Tibial artery (tissue), 4 donors: ENCODE measurements at regions not wholly inside any gene's neighbourhood (a gene's known extent, or its start where the extent isn't known, plus 50 kb on each side); places are given as distances from the start of the nearest gene placed in this dataset.

Source experiments
- DNase-seq, 2 donors: peaks; one replicate each; pipeline ENCODE4 v3.0.0-alpha.2; 2019
- H3K27ac ChIP-seq, 2 donors: fragments of 200-600 bp; sonication (generic) in 1 of 2; 1 replicate in 1 of 2; 2 replicates in 1 of 2; pipeline ENCODE4 v1.5.1; 2018 to 2019; ENCODE audit warnings: mild to moderate bottlenecking in 1 of 2
- H3K27me3 ChIP-seq, 2 donors: fragments of 200-600 bp; sonication (generic) in 1 of 2; one replicate each; pipeline versions ENCODE4 v1.5.1 to v1.6.0; 2016 to 2019
- H3K36me3 ChIP-seq, 3 donors: fragments of 200-600 bp; sonication (generic) in 2 of 3; one replicate each; pipeline ENCODE4 v1.5.1; 2016 to 2019; ENCODE audit warnings: mild to moderate bottlenecking in 2 of 3
- H3K4me1 ChIP-seq, 4 donors: fragments of 200-600 bp; sonication (generic) in 2 of 4; 1 replicate in 3 of 4; 2 replicates in 1 of 4; pipeline ENCODE4 v1.5.1; 2016 to 2019
- H3K4me3 ChIP-seq, 2 donors: fragments of 200-600 bp; sonication (generic) in 1 of 2; 1 replicate in 1 of 2; 2 replicates in 1 of 2; pipeline ENCODE4 v1.5.1; 2018 to 2019; ENCODE audit warnings: mild to moderate bottlenecking in 2 of 2
- H3K9me3 ChIP-seq, 3 donors: fragments of 200-600 bp; sonication (generic) in 1 of 3; one replicate each; pipeline ENCODE4 v1.5.1; 2016 to 2019
- intact Hi-C: fragments of 100-400 bp; cut with DNase I; formaldehyde crosslinking; loops from one replicate; pipeline ENCODE4 v1.15.0; 2023; ENCODE audit warnings: low total_unique reads
- TF ChIP-seq, protein P1 (sequence below), 2 experiments: fragments of 200-600 bp in 1 of 2; fragments of 450-650 bp in 1 of 2; IDR thresholded peaks; one replicate each; pipeline ENCODE4 v1.5.1; 2017 to 2019; ENCODE audit warnings: antibody characterized with exemption in 2 of 2, mild to moderate bottlenecking in 1 of 2, moderate library complexity in 1 of 2

DNA sequence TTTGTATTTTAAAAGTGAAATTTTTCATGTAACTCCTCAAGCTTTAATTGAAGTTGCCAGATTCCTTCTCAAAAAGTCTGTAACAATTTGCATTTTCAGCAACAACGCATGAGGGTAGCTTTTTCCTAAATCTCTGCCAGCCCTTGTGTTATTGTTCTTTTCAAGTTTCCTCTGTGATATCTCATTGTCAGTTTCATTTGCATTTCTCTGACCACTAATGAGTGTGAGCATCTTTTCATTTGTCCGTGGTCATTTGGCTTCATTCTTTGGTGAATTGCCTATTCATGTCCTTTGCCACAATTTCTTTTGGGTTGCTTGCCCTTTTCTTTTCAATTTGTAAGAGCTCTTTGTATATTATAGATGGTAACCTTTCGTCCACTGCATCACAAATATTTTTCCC is 68.0 kb upstream of the NKD1 start:
- no peak overlapping the region for H3K27ac ChIP-seq
- TF ChIP-seq, protein P1, sequence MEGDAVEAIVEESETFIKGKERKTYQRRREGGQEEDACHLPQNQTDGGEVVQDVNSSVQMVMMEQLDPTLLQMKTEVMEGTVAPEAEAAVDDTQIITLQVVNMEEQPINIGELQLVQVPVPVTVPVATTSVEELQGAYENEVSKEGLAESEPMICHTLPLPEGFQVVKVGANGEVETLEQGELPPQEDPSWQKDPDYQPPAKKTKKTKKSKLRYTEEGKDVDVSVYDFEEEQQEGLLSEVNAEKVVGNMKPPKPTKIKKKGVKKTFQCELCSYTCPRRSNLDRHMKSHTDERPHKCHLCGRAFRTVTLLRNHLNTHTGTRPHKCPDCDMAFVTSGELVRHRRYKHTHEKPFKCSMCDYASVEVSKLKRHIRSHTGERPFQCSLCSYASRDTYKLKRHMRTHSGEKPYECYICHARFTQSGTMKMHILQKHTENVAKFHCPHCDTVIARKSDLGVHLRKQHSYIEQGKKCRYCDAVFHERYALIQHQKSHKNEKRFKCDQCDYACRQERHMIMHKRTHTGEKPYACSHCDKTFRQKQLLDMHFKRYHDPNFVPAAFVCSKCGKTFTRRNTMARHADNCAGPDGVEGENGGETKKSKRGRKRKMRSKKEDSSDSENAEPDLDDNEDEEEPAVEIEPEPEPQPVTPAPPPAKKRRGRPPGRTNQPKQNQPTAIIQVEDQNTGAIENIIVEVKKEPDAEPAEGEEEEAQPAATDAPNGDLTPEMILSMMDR (IDR thresholded peaks at IDR 0.05), result no peak
- no peaks in the 10 kb centered on the region for H3K27me3 ChIP-seq
- H3K4me3 ChIP-seq, result no peak overlapping the region
- no peak for DNase-seq
- peaks cover 0 to 11% (median 4%) of the 10 kb centered on the region in 4 donors for H3K4me1 ChIP-seq
- H3K9me3 ChIP-seq, result peaks cover 0 to 17% (median 4%) of the 10 kb centered on the region in 3 donors
- no peaks in the 10 kb centered on the region for H3K36me3 ChIP-seq
- intact Hi-C loops, result no loop called here

DNA sequence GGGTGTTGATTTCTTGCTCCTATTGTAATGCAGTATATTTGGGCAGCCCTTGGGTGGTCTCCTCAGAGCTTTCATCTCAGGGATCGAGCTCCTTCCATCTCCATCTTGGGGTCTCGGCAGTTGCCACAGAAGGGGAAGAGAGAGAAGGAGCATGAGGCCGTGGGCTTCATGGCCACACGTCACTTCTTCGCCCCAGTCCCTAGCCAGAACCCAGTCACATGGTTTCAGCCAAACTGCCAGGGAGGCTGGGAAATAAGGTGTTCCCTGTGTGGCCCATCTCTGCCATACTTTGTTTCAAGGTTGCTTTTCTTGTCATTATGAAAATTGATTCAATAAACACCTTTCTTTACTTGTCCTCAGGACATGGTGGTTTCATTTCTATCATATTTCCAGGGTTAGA is 68.4 kb upstream of the NKD1 start:
- Histone ChIP-seq H3K27me3 (no peaks in the 10 kb centered on the region), H3K4me1 (peaks cover 0 to 11% (median 4%) of the 10 kb centered on the region in 4 donors), H3K36me3 (no peaks in the 10 kb centered on the region), H3K27ac (no peak overlapping the region), H3K9me3 (peaks cover 0 to 13% (median under 1%) of the 10 kb centered on the region in 3 donors), H3K4me3 (no peak overlapping the region)
- no peak for DNase-seq
- TF ChIP-seq, protein P1 (IDR thresholded peaks at IDR 0.05), result no peak
- intact Hi-C loops, result no loop called here

GRCh38 chr16:50478773-50479149 is 69.4 kb upstream of the NKD1 start:
- no peak for DNase-seq
- Histone ChIP-seq H3K27ac (no peak overlapping the region), H3K4me1 (peaks cover 0 to 11% (median 4%) of the 10 kb centered on the region in 4 donors), H3K4me3 (no peak overlapping the region), H3K9me3 (peaks cover 0 to 2% (median 0%) of the 10 kb centered on the region in 3 donors), H3K27me3 (no peaks in the 10 kb centered on the region), H3K36me3 (no peaks in the 10 kb centered on the region)
- intact Hi-C loops, result no loop called here
- TF ChIP-seq, protein P1 (IDR thresholded peaks at IDR 0.05), result no peak

DNA sequence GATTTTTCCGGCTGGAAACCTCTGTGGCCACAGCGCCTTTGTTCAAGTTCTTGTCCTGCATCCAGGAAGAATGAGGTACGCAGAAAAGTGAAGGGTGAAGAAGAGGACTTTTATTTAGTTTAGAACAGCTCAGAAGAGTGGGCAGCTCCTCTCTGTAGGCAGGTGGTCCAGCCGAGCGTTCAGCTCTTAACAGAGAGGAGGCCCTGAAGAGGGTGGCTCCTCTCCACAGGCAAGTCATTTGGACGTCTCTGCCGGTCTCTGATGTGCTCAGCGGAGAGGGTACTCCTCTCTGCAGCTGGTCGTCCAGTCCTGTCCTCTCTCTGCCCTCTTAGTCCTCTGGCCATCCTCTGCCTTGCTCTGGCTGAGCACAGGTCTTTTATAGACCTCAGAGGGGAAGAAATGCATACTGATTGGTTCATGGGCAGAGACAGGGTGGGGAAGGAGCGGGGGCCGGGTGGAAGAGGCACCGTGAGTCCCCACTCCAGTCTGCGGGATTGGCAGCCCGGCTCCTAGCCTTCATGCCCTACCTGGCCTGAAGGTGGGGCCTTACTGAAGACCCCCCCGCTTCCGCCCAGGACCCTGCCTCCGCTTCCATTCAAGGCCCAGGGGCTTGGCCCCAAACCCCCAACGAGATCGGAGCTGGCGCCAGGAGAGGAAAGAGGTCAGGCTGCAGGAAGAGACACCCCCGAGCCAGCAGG is 70.0 kb upstream of the NKD1 start:
- no peak for DNase-seq
- intact Hi-C loops, result no loop called here
- Histone ChIP-seq H3K36me3 (no peaks in the 10 kb centered on the region), H3K4me3 (no peak overlapping the region), H3K27me3 (no peaks in the 10 kb centered on the region), H3K4me1 (peaks cover 0 to 11% (median 4%) of the 10 kb centered on the region in 4 donors), H3K9me3 (no peaks in the 10 kb centered on the region), H3K27ac (no peak overlapping the region)
- TF ChIP-seq, protein P1 (IDR thresholded peaks at IDR 0.05), result no peak

- Histone ChIP-seq H3K4me1 (peaks cover 0 to 11% (median 4%) of the 10 kb centered on the region in 4 donors), H3K4me3 (no peak overlapping the region), H3K27ac (no peak overlapping the region), H3K27me3 (no peaks in the 10 kb centered on the region), H3K36me3 (no peaks in the 10 kb centered on the region), H3K9me3 (no peaks in the 10 kb centered on the region)
- TF ChIP-seq, protein P1 (IDR thresholded peaks at IDR 0.05), result no peak
- intact Hi-C loops, result no loop called here
- DNase-seq, result no peak
These were observed 71.5 kb upstream of the NKD1 start for GRCh38 chr16:50476486-50477255.
